GM12878 (cell line): ENCODE measurements at regions not wholly inside any gene's neighbourhood (a gene's known extent, or its start where the extent isn't known, plus 50 kb on each side); places are given as distances from the start of the nearest gene placed in this dataset.

Experiments
- ATAC-seq: fragments of 200-7000 bp; cut with Tn5 transposase; 3 replicates; pipeline ENCODE4 v1.9.1; 2020; ENCODE audit warnings: mild to moderate bottlenecking, moderate library complexity
- BruUV-seq: library from RNA; stranded (reverse); fragments of 400-500 nt; replicated peaks from 2 replicates; lab custom pipeline; 2021; lab: Mats Ljungman, UMichigan
- CTCF ChIA-PET: fragments of 300-600 bp; sonication (Branson Sonifier 250); formaldehyde crosslinking; extraction: SDS; loops from one replicate; lab custom pipeline; 2021; ENCODE audit warnings: inconsistent platforms; lab: Yijun Ruan, JAX
- POLR2A ChIA-PET: fragments of 350-600 bp; formaldehyde crosslinking; extraction: SDS; loops from one replicate; lab custom pipeline; 2021; ENCODE audit warnings: inconsistent platforms; lab: Charles Lee
- RAD21 ChIA-PET: fragments of 300-600 bp; sonication (Branson Sonifier 250); formaldehyde crosslinking; loops from one replicate; lab custom pipeline; 2023; ENCODE audit warnings: antibody characterized with exemption; ENCODE audit not compliant: unreplicated experiment; lab: Charles Lee
- SMC1A ChIA-PET: fragments of 300-600 bp; sonication (Branson Sonifier 250); formaldehyde crosslinking; loops from one replicate; lab custom pipeline; 2023; ENCODE audit not compliant: unreplicated experiment, uncharacterized antibody; lab: Charles Lee
- DNase-seq: peaks from one replicate; pipeline ENCODE4 v3.0.0-alpha.2; 2011; ENCODE audit warnings: low read depth, low spot score
- FAIRE-seq: peaks from 3 replicates; lab custom pipeline; 2011; peaks lifted over from hg19 to GRCh38; lab: Jason Lieb, UNC
- H2AFZ ChIP-seq: 2 replicates; pipeline ENCODE4 v1.6.0; 2011; ENCODE audit warnings: low read depth, low read length, control low read depth; ENCODE audit not compliant: control insufficient read depth
- H3K27ac ChIP-seq: 2 replicates; pipeline ENCODE4 v1.5.1; 2011; ENCODE audit warnings: control low read depth; ENCODE audit not compliant: control insufficient read depth, insufficient read depth
- H3K27me3 ChIP-seq, 2 experiments: replicated peaks in 1 of 2; 2 replicates each; pipeline versions ENCODE4 v1.6.0 to v1.6.1; 2011; ENCODE audit warnings: low read length in 1 of 2; ENCODE audit not compliant: control insufficient read depth in 2 of 2, insufficient read depth in 2 of 2
- H3K36me3 ChIP-seq, 2 experiments: 2 replicates each; pipeline ENCODE4 v1.5.1; 2011; ENCODE audit warnings: low read length in 1 of 2; ENCODE audit not compliant: control insufficient read depth in 2 of 2, insufficient read depth in 2 of 2
- H3K4me1 ChIP-seq: 2 replicates; pipeline ENCODE4 v1.6.1; 2011; ENCODE audit warnings: mild to moderate bottlenecking, low read length, moderate library complexity, mixed read lengths; ENCODE audit not compliant: control insufficient read depth, insufficient read depth
- H3K4me2 ChIP-seq: 2 replicates; pipeline ENCODE4 v1.6.0; 2011; ENCODE audit warnings: control low read depth; ENCODE audit not compliant: control insufficient read depth, insufficient read depth
- H3K4me3 ChIP-seq: fragments of 200-600 bp; sonication (generic); 2 replicates; pipeline ENCODE4 v1.5.1; 2016
- H3K79me2 ChIP-seq: 2 replicates; pipeline ENCODE4 v1.6.0; 2011; ENCODE audit warnings: low read length; ENCODE audit not compliant: control insufficient read depth, insufficient read depth
- H3K9ac ChIP-seq: 2 replicates; pipeline ENCODE4 v1.8.0; 2011; ENCODE audit warnings: low read length, control low read depth, mixed read lengths; ENCODE audit not compliant: control insufficient read depth, insufficient read depth
- H3K9me3 ChIP-seq: replicated peaks from 3 replicates; pipeline ENCODE4 v1.5.1; 2011; ENCODE audit warnings: mild to moderate bottlenecking, low read length; ENCODE audit not compliant: control insufficient read depth, insufficient read depth
- H4K20me1 ChIP-seq: 2 replicates; pipeline ENCODE4 v1.6.0; 2011; ENCODE audit not compliant: control insufficient read depth, insufficient read depth
- ASH2L ChIP-seq: fragments of 300-600, 200-600 bp; sonication (generic); IDR thresholded peaks from 2 replicates; pipeline ENCODE4 v1.6.1; 2017; ENCODE audit warnings: low read depth, mild to moderate bottlenecking, borderline replicate concordance
- BMI1 ChIP-seq: fragments of 450-650 bp; IDR thresholded peaks from 2 replicates; pipeline ENCODE4 v1.6.1; 2016; ENCODE audit warnings: mild to moderate bottlenecking, moderate library complexity, borderline replicate concordance
- E4F1 ChIP-seq: fragments of 450-650 bp; IDR thresholded peaks from 2 replicates; pipeline ENCODE4 v1.6.1; 2018; ENCODE audit warnings: borderline replicate concordance, mild to moderate bottlenecking; ENCODE audit not compliant: partially characterized antibody
- EGR1 ChIP-seq, 2 experiments: IDR thresholded peaks; 1 replicate in 1 of 2; 2 replicates in 1 of 2; pipeline ENCODE4 v1.6.1; 2011 to 2012; ENCODE audit warnings: low read depth in 2 of 2, low read length in 2 of 2, borderline replicate concordance in 1 of 2, mild to moderate bottlenecking in 1 of 2, moderate library complexity in 1 of 2
- IRF4 ChIP-seq: IDR thresholded peaks from 2 replicates; pipeline ENCODE4 v1.6.1; 2011; ENCODE audit warnings: low read depth, low read length
- JUNB ChIP-seq: IDR thresholded peaks from 2 replicates; pipeline ENCODE4 v1.6.1; 2016; ENCODE audit warnings: antibody characterized with exemption, mild to moderate bottlenecking
- KDM1A ChIP-seq: fragments of 200-600 bp; sonication (generic); IDR thresholded peaks from 2 replicates; pipeline ENCODE4 v1.6.1; 2016; ENCODE audit warnings: borderline replicate concordance
- PKNOX1 ChIP-seq: fragments of 450-650 bp; IDR thresholded peaks from 2 replicates; pipeline ENCODE4 v1.6.1; 2016; ENCODE audit warnings: mild to moderate bottlenecking
- RAD21 ChIP-seq: IDR thresholded peaks from 2 replicates; pipeline ENCODE4 v1.6.1; 2011; ENCODE audit warnings: mild to moderate bottlenecking, low read depth, low read length, moderate library complexity; ENCODE audit not compliant: insufficient read depth
- RB1 ChIP-seq: fragments of 450-650 bp; formaldehyde crosslinking; IDR thresholded peaks from 2 replicates; pipeline ENCODE4 v1.6.1; 2017; ENCODE audit warnings: mild to moderate bottlenecking, borderline replicate concordance
- SMAD5 ChIP-seq: IDR thresholded peaks from 2 replicates; pipeline ENCODE4 v1.6.1; 2016; ENCODE audit warnings: antibody characterized with exemption, low read depth
- STAT1 ChIP-seq: fragments of 450-650 bp; conservative IDR thresholded peaks from 2 replicates; pipeline ENCODE4 v1.6.1; 2014; ENCODE audit warnings: antibody characterized with exemption, mild to moderate bottlenecking
- ZBED1 ChIP-seq: IDR thresholded peaks from 2 replicates; pipeline ENCODE4 v1.6.1; 2016; ENCODE audit warnings: borderline replicate concordance
- ZBTB4 ChIP-seq: fragments of 450-650 bp; formaldehyde crosslinking; IDR thresholded peaks from 2 replicates; pipeline ENCODE4 v1.4.0; 2022; ENCODE audit warnings: mild to moderate bottlenecking, moderate library complexity
- ZNF24 ChIP-seq: fragments of 450-650 bp; IDR thresholded peaks from 2 replicates; pipeline ENCODE4 v1.6.1; 2017; ENCODE audit warnings: antibody characterized with exemption, mild to moderate bottlenecking
- ZNF274 ChIP-seq: IDR thresholded peaks from one replicate; pipeline ENCODE4 v1.8.0; 2011; ENCODE audit not compliant: insufficient read length, insufficient read depth
- WGBS: methylation state at CpG from one replicate; pipeline ENCODE4 v1.1.6; 2016; ENCODE audit warnings: low lambda C conversion rate; ENCODE audit not compliant: insufficient replicate concordance, insufficient coverage; ENCODE audit errors: missing lambda C conversion rate; 5-methylcytosine and 5-hydroxymethylcytosine counted together
- in situ Hi-C: fragments of 300-500 bp; cut with MboI; formaldehyde crosslinking; loops from 9 replicates; pipeline ENCODE4 v1.14.3; 2018; ENCODE audit warnings: mixed read lengths
- intact Hi-C: fragments of 100-400 bp; cut with micrococcal nuclease; formaldehyde crosslinking; loops from one replicate; pipeline ENCODE4 v1.14.2; 2022; ENCODE audit not compliant: unreplicated experiment
- TF ChIP-seq, protein P1 (sequence below): IDR thresholded peaks from 2 replicates; pipeline ENCODE4 v1.6.1; 2012; ENCODE audit warnings: low read depth, low read length, improper control_type of control experiment

DNA sequence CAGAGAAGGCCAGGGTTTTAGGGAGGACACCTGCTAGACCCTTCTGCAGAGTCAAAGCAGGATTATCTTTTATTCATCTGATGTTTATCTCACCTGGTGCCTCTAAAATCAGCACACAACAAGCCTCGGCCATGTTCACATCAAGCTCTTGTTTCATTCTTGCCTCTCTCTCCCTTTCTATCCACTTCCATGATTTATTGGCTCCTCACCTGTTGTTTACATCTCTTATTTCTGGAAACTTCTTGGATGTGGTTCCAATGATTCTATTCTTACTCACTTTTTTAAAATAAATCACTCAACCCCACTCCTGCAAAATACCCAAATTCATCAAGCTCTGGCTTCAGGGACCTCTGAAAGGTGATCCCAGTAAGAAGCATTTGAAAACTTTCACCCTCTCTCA is 407.0 kb upstream of the KLF4 start (continued):
- TF ChIP-seq RAD21 (no peak), KDM1A (no peak), E4F1 (no peak), JUNB (no peak), STAT1 (no peak), PKNOX1 (no peak)
- TF ChIP-seq, all 136 proteins: peak for 0

DNA sequence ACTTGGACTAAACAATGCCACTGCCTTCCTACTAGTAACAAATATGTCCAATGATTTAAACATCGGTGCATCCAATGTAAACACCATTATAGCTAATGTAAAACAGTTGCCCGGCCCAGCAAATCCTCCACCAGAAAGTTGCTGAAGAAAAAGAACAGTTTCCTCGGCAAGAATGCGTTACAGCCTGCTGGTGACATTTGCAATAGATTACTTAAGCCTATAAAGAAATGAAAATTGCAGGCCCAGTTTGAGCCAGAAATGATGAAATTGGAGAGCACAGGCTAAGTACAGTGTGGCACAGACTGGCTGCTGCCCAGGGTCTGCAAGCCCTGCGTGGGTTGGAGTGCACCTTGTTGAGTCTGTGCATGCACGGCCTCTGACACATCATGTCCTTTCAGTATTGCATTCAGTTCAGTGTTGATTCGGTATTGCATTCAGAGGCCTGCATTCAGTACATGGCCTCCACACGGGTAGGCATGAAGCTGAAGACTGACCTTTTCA is 406.0 kb upstream of the KLF4 start:
- CTCF ChIA-PET = no interaction called here
- H3K36me3 ChIP-seq = no peaks in the 10 kb centered on the region
- POLR2A ChIA-PET = no interaction called here
- in situ Hi-C loops (no loop called here), intact Hi-C loops (no loop called here)
- H3K27me3 ChIP-seq = no peaks in the 10 kb centered on the region
- H2AFZ ChIP-seq = no peak overlapping the region
- no peak for ATAC-seq
- H3K79me2 ChIP-seq = no peaks in the 10 kb centered on the region
- no peak overlapping the region for H3K4me2 ChIP-seq
- no peaks in the 10 kb centered on the region for H4K20me1 ChIP-seq
- H3K9me3 ChIP-seq = no peaks in the 10 kb centered on the region; the same call in 2 of the 3 replicates
- no peak overlapping the region for H3K4me3 ChIP-seq
- RAD21 ChIA-PET = no interaction called here
- 39% methylated on average over 8 of the region's 8 CpGs for WGBS
- H3K27ac ChIP-seq = no peak overlapping the region
- FAIRE-seq = no peak
- SMC1A ChIA-PET = interaction anchor here (1.0 kb wide), 1 partner anchor 8 kb away, joined by 3 read pairs; no protein-coding TSS in a partner anchor
- no peak for DNase-seq
- no peak overlapping the region for H3K9ac ChIP-seq
- no peaks in the 10 kb centered on the region for H3K4me1 ChIP-seq
- BruUV-seq = no TSS peak
- TF ChIP-seq BMI1 (no peak), RB1 (no peak), ZNF274 (no peak), ZBTB4 (CRISPR knock-in tag) (no peak), EGR1 (IDR thresholded peaks at IDR 0.05; ENCODE audit: borderline replicate concordance in 1 of 2, low read depth in 2 of 2, low read length in 2 of 2) (no peak), ASH2L (no peak), ZNF24 (no peak), ZBED1 (no peak), IRF4 (no peak), SMAD5 (no peak)
- TF ChIP-seq, protein P1, sequence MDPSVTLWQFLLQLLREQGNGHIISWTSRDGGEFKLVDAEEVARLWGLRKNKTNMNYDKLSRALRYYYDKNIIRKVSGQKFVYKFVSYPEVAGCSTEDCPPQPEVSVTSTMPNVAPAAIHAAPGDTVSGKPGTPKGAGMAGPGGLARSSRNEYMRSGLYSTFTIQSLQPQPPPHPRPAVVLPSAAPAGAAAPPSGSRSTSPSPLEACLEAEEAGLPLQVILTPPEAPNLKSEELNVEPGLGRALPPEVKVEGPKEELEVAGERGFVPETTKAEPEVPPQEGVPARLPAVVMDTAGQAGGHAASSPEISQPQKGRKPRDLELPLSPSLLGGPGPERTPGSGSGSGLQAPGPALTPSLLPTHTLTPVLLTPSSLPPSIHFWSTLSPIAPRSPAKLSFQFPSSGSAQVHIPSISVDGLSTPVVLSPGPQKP = no peak
